Activated CD8-positive, alpha-beta memory T cell treated with anti-CD3 and anti-CD28 coated beads for 24 hours (primary cell): ENCODE measurements at regions not wholly inside any gene's neighbourhood (a gene's known extent, or its start where the extent isn't known, plus 50 kb on each side); places are given as distances from the start of the nearest gene placed in this dataset.
"Not testable (repeated sequence)": the region's sequence is repeated elsewhere in the genome, so short reads cannot be mapped to it uniquely, and the experiment has no call there.

Source experiments
- DNase-seq: peaks from one replicate; pipeline ENCODE4 v3.0.0-alpha.2; 2020

- no peak for DNase-seq
Measured at GRCh38 chr10:121243609-121244241, 354.5 kb downstream of the FGFR2 start.

- DNase-seq: no peak
Measured at GRCh38 chr10:121244818-121245217, 353.4 kb downstream of the FGFR2 start.

- no peak for DNase-seq
Measured at GRCh38 chr10:121245754-121246153, 352.5 kb downstream of the FGFR2 start.

- DNase-seq: no peak
Measured at GRCh38 chr10:121248266-121248665, 350.0 kb downstream of the FGFR2 start.

DNA sequence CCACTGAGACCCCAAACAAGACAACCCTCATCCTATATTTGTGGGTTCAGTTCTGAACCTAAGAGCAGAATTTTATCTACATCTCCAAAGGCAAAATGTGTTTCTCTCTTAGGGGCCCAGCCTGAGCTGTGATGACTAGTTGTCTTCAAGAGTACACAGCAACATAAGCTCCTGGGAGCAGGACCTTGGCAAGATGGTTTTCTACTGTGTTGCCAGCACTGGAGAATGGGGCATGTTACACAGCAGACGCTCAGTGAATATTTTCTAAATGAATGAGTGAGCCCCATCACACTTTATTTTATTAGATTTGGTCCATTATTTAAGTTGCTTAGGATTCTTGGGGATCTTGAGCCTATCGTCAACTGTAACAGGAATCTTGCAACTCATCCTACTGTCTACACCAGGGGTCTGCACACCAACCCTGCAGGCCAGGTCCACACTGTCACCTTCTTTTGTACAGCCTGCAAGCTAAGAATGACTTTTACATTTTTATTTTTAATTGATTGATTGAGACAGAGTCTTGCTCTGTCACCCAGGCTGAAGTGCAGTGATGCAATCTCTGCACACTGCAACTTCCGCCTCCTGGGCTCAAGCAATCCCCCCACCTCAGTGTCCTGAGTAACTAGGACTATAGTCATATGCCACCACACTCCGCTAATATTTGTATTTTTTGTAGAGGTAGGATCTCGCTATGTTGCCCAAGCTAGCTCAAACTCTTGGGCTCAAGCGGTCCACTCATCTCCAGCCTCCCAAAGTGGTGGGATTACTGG is 347.1 kb downstream of the FGFR2 start:
- no peak for DNase-seq

- DNase-seq: no peak
Measured at GRCh38 chr10:121252756-121253155, 345.5 kb downstream of the FGFR2 start.

DNA sequence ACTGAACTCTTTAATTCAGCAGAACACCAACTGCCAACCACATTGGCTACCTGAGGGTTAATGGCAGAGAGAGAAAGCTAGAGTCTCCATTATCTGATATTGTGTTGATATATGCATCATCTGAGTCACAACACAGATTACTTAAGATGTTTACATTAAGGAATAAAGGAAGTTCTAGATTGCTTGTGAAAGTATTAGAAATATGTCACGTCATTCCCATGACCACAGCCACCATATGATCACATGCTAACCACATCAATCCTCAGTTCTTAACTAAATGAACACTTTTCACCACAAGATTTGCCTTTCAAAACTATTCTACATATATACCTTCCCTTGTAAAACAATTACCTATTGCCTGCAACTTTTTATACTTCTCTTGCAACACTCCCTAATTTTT is 337.9 kb downstream of the FGFR2 start:
- DNase-seq: no peak

DNA sequence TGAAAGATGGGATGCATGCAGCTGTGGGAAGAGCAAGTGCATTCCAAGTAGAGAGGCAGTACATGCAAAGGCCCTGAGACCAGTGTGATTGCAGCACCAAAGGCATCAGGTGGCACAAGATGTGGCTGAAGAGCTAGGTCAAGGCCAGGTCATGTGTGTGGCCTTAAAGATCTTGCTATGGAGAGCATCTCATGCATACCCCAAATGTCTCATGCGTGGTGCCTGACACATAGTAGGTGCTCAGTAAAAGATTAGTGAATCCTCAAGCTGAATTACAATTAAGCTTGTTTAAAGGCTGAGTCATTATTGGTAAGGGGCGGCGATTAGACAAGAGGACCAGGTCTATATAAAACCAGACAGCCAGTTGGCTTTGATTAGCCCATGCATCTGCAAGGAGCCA is 336.6 kb downstream of the FGFR2 start:
- no peak for DNase-seq

DNA sequence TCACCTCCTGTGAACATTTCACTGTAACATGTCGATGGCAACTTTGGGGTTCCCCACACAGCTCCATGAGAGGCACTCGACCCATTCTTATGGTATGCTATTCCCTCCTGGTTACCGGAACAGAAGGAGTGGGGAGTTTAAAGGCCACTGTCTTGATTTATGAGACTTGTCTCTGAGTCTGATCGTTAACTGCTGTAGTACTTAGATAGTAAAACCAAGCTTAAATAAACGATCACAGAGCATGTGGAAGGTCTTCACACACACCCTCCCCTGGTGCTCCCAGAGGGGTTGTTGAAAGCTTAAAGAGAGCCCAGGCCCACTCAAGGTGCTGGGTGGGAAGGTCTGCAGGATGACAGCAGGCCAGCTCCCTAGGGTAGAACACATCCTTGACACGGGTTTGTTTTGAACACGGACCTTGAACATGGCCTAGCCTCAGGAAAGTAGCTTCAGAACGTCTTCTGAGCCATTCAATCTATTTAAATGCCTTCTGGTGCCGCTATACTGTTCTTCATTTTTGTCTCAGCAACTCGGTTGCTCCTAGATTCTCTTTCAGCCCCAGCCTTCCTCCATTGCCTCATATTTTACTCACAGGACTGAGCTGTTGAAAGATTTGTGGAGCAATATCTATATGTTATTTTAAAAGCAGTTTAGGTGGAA is 335.3 kb downstream of the FGFR2 start:
- DNase-seq: no peak

DNA sequence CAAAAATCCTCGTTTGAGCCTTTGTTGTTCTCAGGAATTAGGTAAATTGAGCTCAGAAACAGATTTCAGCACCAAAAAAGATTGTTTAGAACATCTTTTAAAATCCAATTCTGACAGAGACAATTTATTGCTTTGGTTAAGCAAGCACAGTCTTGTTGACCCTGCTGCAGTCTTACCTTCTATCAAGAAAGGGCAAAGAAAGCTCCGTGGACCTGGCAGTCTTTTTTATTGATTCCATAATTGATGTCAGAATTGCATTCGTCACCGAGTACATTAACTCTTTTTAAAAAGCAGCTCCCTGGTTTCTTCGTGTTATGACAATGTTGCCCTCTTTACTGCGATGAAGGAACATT is 334.8 kb downstream of the FGFR2 start:
- DNase-seq: no peak

GRCh38 chr10:121265360-121266123 is 332.7 kb downstream of the FGFR2 start:
- no peak for DNase-seq

DNA sequence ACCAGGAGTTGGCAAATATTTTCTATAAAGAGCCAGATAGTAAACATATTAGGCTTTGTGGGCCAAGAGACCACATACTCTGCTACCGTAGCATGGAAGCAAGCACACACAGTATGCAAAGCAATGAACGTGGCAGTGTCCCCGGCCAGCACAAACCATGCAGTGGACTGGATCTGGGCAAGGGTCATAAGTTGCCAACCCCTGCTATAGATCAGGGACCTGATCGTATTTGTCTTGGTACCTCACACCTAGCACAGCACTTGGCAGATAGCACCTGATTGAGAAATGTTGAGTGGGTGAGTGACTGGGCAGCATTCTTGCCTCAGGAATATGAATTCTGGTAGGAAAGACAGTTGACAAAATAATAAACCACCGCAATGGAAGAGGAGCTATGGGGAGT is 331.9 kb downstream of the FGFR2 start:
- DNase-seq: no peak

DNA sequence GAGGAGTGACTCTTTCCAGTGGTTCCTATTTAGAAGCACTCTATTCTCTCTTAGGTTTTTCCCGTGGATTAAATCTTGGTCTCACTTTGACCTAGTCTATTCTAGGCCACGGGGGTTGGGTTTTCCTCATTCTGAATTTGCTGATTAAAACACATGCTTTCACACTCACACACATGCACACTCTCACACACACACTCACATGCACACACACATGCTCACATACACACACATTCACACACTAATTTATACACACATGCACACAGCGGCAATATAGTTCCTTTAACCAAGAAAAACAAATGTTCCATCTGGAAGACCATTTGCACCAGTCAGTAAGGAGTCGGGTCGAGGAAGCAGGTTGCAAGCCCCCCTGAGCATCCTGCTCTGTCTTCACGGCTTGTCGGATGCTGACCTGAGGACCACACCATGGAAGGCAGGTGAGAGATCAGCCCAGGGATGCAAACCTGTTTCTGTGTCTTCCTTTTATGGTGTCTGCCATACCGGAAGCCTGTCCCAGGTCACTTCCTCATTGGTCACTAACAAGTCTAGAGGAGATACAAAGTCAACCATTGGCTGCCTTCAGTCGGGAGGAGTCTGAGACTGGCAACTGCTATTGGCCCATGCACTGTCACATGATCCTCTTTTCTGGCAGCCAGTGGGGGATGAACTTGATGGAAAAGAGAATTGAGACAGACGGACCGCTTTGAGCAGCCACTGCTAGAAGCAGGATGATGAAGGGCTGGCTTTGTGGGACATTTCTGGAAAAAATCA is 330.8 kb downstream of the FGFR2 start:
- no peak for DNase-seq

DNA sequence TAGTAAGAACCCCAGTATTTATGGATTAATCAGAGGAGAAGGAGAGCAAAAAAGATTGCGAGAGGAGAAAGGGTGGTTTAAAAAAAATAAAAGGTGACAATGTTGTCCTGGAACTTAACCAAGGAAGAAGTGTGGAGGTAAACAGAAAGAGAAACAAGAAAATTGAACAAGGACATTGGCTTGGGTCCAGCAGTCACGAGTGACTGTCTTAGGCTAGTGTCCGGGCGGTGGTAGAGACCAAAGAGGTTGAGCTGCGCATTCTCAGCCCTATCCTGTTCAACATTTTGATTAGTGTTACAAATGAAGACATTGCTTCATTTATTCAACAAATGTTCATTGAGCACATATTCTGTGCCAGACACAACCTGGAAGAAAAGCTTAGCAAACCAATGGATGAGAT is 329.9 kb downstream of the FGFR2 start:
- DNase-seq: no peak

DNA sequence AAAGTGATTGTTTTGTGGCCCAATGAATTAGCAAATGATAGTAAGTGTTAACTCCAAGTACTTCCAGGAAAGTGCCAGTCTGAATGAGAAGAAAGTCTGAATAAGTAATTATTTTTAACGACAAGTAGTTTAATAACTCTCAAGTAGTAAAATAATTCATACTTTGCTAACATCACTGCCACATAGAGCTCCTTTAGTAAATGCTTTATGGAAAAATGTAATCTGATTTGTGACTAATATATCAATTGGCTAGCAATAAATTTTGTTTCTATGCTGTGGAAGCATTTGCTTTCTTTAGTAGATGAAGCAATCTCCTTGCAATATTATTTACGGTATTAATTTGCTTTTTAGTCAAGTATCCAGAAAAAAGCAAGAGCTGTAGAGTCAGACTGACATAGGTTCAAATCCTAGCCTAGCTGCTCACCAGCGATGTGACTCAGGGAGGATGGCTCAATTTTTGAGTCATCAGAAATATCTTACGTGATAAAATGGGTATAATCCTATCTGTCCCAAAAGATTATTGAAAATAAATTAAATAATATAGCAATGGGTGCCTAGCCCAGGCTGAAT is 329.3 kb downstream of the FGFR2 start:
- DNase-seq: no peak

DNA sequence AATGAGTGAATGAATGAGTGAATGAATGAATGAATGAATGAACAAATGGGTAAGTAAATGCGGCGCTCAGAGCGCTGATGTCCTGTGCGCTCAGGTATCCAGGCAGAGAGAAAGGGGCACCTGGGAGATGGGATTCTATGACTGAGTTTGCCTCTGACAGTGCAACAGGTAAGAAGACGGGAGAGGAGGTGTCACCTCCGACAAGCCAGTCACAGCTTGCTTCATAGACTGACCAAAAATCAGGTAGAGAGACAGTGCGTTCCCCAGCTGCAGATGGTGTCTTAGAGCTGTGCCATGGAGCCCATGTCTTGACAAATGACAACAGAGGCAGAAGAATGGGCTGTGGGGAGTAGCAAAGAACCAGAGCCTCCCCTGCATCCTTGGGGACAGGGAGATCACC is 327.3 kb downstream of the FGFR2 start:
- no peak for DNase-seq

- DNase-seq: no peak
Measured at GRCh38 chr10:121276046-121276445, 322.2 kb downstream of the FGFR2 start.

- no peak for DNase-seq
Measured at GRCh38 chr10:121276822-121277221, 321.4 kb downstream of the FGFR2 start.

- not testable (repeated sequence) for DNase-seq
Measured at GRCh38 chr10:121278386-121278785, 319.9 kb downstream of the FGFR2 start.

GRCh38 chr10:121281576-121281975 is 316.7 kb downstream of the FGFR2 start:
- no peak for DNase-seq

DNA sequence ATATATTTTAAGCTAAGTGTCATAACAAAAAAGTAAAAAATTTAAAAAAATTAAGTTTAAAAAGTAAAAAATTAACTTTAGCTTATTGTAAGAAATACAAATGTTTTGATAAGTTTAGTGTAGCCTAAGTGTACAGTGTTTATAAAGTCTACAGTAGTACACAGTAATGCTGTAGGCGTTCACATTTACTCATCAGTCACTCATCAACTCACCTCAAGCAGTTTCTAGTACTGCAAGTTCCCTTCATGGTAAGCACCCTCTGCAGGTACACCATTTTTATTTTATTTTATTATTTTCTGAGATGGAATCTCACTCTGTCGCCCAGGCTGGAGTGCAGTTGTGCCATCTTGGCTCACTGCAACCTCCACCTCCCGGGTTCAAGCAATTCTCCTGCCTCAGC is 316.0 kb downstream of the FGFR2 start:
- no peak for DNase-seq

GRCh38 chr10:121282797-121283515 is 315.3 kb downstream of the FGFR2 start:
- no peak for DNase-seq
